NCI-H82 (cell line): ENCODE measurements at regions not wholly inside any gene's neighbourhood (a gene's known extent, or its start where the extent isn't known, plus 50 kb on each side); places are given as distances from the start of the nearest gene placed in this dataset.
A peak's percentile ranks its signal among the peaks of the same experiment; 100 is the strongest.
"Not testable (repeated sequence)": the region's sequence is repeated elsewhere in the genome, so short reads cannot be mapped to it uniquely, and the experiment has no call there.

Source experiments
- DNase-seq: peaks from one replicate; lab custom pipeline; 2025; lab: John Stamatoyannopoulos, UW

DNA sequence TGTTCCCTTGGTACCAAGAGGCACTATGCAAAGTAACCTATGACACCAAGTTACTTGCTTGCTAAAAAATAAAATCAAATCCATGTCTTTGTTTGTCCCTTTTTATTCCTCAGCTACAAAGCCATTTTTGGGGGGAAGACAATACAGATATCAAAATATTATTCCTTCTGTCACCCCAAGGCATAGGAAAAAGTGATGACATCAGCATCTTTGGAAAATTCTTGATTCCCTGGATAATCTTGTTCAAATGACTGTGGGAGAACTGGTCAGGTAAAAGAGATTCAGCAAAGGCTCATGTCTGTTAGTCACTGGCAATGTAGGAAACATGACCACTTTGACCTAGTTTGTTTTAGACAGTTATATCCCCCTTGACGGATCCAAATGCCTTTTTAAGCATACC, 373.1 kb downstream of the MAT2B start:
- no peak for DNase-seq

DNA sequence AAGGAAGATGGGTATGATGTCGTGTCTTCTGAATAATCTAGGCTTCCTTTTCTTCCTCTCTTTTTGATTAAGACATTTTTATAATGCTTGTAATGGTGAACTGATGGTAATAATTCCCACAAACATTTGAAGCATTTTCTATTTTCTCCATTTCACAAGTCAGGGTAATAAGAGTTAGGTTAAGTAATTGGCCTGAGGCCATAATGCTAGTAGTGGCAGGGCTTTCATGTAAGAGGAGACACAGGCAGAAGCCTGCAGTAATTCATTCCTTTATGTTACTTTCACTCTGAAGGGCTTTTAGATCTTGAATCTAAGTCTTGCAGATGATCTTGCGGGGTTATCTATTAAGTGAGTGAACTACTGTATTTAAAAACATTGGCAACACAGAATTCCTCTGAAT, 374.9 kb downstream of the MAT2B start:
- no peak for DNase-seq

DNA sequence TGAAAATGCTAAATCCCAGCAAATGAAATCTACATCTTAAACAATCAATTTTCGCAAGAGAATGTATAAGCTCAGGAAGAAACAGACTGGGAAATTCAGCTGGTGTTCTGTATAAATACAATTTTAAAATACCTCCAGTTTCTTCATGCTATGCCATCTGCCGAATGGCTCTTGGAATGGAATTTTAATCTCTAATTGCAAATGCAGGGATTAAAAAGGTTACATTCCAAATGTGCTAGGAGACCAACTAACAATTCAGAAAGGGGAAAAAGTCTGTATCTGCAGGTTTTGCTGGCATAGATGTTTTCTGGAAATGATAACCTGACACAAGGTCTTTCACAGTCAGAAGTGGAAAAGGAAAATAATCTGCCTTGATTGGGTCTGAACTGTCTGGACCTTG, 379.7 kb downstream of the MAT2B start:
- DNase-seq: peak; percentile 40

DNA sequence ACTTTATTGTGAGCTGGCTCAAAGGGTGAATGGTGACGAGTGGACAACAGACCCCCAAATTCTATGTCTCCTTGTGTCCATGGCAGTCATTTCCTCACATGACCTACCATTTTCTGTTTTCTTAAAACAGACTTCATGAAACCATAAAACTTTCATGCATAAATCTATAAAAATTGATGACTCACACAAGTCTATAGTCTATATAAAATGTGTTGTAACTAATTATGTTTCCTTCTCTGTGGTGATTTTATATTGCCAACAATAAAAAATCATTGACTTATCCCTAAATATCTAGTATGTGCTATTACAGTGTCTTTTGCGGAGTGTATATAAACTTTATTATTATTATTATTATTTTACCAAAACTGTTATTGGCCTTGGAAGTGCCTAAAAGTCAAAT, 382.4 kb downstream of the MAT2B start:
- DNase-seq: no peak

DNA sequence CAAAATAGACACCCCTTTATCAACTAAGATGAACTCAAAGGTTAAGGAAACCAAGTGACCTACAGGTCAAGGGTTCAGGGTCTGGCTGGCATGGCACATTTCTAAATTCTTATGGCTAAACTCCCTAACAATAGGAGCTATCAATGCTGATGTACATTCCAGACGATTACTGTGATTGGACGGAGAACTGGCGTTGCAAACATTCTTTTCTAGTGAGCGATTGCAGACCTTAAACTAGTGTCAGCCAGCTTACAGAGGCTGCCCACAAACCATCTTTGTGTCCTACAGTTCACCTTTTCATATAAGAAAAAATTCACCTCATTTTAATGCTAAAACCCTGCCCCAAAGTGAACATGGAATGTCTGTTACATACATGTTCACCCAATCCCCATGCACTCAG, 382.9 kb downstream of the MAT2B start:
- DNase-seq: no peak

DNA sequence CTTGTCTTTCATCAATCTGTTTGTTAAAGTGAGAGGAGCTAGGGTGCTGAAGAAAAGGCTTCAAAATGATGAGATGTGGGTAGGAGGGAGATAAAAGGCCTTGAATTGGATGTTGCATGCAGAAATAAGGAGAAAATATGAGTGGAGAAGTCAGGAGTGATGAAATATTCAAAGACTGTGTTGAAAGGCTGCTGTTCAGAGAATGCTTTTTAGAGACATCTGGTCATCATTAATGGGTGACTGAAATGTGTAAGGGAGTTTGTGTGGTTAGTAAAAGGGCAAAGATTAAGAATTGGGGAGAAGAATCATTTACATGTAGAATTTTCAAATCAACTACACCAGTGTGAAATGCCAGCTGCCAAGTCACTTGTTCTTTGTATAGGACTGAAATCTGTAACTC, 383.9 kb downstream of the MAT2B start:
- DNase-seq: no peak

DNA sequence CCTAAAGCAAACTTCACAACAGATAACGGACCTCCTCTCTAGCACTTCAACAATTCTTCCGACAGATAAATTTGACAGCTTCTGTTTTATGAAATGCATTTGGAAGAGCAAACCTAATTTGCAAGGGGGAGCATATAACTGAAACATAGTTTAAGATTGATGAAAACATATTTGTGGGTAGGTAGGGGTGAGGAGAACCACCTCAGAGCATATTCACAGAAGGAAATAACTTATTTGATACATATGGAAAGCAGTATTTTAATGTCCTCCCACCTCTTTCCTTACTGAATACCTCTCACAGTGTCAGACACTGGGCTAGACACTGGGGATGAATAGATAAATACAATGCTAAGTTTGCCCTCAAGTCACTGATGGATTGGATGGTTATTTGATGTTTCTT, 384.8 kb downstream of the MAT2B start:
- no peak for DNase-seq

DNA sequence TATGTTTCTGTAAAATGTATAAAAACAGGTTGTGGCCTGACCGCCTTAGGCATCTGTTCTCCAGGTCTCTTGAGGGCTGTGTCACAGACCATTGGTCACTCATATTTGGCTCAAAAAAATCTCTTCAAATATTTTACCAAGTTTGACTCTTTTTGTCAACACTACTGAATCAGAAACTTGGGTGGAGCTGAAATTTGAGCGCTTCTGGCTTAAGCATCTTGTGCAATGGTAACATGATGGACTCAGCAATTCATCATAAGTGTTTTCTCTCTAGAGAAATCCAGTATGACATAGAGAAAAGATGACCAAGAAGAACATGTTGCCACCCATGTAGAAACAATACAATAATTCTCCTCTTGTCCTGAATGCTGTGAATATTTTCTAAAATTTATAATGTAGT, 387.9 kb downstream of the MAT2B start:
- no peak for DNase-seq

DNA sequence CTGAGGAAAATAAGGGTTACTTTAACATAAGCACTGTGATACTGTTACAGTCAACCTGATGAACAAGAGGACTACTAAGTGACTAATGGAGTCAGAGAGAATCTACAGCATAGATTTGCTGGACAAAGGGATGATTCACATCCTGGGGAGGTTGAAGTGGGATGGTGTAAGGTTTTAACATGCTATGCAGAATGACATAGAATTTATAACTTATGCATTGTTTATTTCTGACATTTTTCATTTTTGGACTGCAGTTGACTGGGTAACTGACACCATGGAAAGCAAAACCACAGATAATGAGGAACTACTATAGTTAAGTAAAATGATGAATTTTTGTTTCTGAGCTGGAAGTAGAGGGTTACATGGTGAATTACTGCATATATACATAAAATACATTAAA, 389.2 kb downstream of the MAT2B start:
- DNase-seq: no peak

DNA sequence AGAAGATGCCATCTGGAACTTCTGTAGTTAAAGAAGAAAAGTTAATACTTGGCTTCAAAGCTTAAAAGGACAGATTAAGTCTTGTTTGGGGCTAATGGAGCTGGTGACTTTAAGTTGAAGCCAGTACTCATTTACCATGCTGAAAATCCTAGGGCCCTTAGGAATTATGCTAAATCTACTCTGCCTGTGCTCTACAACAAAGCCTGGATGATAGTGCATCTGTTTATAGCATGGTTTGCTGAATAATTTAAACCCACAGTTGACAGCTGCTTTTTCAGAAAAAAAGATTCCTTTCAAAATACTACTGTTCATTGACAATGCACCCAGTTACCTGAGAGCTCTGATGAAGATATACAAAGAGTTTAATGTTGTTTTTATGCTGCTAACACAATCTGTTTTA, 393.5 kb downstream of the MAT2B start:
- DNase-seq: no peak

DNA sequence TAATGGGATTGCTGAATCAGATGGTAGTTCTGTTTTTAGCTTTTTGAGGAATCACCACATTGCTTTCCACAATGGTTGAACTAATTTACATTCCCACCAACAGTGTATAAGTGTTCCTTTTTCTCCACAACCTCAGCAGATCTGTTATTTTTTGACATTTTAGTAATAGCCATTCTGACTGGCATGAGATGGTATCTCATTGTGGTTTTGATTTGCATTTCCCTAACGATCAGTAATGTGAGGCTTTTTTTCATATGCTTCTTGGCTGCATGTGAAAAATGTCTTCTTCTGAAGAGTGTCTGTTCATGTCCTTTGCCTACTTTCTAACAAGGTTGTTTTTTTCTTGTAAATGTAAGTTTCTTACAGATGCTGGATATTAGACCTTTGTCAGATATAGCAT, 402.4 kb downstream of the MAT2B start:
- not testable (repeated sequence) for DNase-seq

DNA sequence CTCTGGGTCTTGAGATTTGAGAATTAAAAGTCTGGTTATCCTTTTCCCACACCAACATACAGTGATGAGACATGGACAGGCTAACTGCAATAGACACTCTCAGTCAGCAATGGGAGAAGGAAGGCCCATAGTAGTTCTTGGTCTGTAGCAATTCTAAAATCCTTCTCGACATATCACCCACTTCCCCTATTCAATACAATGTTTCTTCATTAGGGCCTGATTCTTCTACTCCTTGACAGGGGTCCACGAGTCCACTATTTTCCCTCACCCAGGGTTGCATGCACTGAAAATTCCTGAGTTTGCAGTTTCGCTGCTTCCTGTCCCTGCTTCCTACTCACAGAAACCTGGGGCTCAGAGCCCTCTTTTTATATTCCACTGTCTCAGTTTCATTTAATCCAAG, 402.8 kb downstream of the MAT2B start:
- DNase-seq: no peak

DNA sequence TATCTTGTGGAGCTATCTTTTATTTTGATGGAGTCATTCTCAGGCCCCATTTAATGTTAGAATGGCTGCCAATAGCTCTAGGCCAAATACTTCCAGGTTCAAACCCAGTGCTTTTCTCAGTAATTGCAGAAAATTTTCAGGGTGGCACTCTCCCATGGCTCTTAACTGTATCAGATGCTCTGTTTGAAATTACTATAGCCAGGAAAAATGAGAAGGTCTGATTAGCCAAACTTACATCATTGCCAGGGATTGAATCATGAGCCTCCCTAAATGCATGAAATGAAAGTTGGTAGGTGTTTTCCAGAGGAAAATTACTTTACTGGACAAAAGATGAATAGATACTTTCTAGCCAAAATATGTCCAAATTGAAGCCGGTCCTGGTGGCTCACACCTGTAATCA, 404.8 kb downstream of the MAT2B start:
- no peak for DNase-seq

DNA sequence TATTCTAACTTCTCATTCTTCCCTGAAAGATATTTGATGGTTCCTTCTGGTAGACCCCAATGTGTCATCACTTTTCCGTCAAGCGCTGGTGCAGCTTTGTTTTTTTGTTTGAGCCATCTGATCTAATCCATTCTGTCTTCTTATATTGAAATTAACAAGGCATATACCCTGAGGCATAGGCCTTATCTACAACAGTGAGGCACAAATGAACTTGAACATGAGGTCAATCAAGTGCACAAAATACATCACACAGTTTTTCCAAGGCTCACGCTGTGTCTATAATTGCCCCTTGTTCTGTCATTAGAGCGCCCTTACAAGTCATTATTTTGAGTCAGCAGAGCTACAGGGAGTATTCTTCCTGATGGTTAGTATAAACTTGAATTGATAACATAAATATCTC, 406.6 kb downstream of the MAT2B start:
- DNase-seq: no peak

DNA sequence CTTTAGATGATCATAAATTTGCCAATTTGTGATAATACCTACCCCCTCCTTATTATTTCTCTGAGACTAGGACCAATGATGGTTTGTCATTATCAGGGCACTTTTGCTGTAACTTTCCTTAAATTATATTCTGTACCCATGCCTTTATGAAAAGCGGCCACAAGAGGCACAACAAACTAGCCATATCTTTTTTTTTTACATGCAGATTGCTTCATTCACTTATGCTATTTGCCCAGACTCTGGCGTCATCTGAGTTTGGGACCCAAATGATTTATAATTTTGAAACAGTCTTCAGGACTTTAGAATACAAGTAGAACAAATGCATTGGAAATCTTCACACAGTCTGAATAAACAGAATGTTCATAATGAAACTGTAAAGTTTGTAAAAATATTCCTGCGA, 408.1 kb downstream of the MAT2B start:
- DNase-seq: no peak

DNA sequence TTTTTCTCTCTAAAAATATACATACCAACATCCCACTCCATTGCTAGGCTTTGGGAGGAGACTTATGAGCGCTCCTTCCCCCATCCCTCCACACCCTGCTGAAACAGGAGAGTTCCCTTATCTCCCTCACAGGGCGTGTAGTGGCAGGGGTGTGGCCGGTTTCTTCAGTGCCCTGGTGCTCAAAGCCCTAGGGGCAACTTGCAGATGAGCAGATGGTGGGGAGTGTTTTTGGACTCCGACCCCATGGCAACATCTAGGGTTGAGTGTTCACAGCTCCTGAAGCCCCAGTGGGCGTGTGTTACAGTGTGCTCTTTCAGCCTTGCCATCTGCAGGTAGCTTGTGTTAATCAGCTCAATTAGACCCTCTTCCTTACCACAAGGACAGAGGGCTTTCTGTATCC, 409.5 kb downstream of the MAT2B start:
- peak; percentile 89 for DNase-seq

DNA sequence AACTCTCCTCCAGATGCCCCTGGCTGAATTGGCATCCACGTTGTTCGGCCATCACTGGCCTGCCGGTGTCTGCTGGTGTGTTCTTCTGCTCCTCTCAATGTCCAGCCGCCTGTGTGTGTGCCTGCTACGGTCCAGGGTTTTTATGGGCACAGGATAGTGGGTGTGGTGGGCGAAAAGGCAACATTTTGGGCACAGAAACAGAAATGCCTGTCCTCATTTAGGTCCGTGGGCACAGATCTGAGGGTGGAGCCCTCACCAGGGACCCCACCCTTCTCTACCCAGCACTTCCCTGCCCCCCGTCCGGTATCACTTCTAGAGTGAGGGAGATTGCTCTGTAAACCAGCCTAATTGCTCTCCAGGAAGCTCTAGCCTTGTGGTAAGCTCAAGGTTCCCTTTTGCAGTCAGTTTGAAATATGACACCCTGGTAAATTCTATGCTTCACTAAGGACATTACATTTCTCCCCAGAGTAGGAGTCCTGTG, 410.1 kb downstream of the MAT2B start:
- peak; percentile 25 for DNase-seq

DNA sequence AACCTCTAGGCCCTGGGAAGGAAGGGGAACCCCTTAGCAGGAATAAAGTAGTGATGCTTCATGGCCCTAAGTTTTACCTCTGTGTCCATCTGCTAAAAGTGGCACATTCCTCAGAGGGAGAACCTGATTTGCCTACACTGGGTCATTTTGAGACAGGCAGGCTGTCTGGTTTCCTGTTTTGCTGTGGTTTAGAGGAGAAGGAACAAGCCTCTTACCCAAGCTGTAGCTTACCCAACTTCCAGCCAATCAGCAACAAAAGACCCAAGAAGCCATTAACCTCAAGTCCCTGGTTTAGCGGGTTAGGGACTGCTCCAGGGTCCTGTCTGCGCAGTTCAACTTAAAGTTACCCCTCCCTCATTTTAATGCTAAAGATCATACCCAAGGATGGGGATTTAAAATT, 411.0 kb downstream of the MAT2B start:
- no peak for DNase-seq

DNA sequence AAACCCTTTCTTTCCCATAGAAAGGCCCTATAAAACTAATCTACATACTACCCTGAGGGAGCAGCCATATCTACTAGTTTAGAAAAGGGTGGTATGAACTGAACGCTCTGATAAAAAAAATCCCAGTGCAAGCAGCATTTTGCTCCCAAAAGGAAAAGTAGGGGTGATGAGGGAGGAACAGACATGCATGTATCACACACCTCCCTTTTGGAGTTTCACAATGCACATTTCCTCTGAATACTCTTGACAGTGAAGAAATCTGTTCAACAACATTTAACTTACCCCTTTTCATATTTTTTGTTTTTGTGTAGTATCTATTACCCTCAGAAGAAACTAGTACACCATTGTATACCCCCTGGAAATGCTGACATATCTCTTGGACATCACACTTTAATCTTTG, 411.4 kb downstream of the MAT2B start:
- no peak for DNase-seq

DNA sequence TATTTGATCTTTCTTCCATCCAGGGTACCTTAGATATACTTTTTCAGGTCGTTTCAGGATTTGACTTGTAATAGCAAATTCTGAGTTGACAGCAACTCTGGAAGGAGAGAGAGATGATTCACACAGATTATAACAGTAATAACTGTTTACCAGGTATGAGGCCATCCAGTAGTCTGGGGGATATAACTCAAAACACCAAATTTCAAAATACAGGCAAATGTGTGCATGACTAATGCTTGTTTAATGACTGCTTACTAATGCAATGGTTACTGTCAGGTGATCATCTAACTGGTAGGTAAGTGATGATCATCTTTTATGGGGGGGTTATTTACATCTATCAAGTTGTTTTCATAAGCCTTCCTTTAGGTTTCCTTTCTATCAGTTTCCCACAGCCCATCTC, 412.3 kb downstream of the MAT2B start:
- no peak for DNase-seq

DNA sequence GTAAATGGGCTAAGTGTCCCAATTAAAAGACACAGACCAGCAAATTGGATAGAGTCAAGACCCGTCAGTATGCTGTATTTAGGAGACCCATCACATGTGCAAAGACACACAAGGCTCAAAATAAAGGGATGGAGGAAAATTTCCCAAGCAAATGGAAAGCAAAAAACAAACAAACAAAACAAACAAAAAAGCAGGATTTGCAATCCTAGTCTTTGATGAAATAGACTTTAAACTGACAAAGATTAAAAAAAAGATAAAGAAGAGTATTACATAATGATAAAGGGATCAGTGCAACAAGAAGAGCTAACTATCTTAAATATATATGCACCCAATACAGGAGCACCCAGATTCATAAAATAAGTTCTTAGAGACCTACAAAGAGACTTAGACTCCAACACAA, 429.6 kb downstream of the MAT2B start:
- not testable (repeated sequence) for DNase-seq

DNA sequence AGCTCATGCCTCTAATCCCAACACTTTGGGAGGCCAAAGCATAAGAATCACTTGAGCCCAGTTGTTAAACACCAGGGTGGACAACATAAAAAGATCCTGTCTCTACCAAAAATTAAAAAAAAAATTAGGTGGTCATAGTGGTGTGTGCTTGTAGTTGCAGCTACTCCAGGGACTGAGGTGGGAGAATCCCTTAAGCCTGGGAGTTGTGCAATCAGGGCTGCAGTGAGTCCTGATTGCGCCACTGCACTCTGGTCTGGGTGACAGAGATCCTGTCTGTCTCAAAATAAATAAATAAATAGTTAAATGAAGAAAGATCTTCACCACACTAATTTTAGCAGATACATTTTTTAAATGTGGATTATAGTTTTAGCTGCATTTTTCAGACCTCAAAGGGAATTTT, 433.2 kb downstream of the MAT2B start:
- no peak for DNase-seq

DNA sequence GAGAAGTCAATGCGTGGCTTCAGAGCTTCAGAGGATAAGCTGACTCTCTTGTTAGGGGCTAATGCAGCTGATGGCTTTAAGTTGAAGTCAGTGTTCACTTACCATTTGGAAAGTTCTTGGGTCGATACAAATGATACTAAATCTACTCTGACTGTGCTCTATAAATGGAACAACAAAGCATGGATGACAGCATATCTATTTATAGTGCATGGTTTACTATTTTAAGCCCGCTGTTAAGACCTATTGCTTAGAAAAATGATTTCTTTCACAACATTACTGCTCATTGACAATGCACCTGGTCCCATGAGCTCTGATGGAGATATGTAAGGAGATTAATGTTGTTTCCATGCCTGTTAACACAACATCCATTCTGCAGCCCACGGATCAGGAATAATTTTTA, 435.7 kb downstream of the MAT2B start:
- no peak for DNase-seq

DNA sequence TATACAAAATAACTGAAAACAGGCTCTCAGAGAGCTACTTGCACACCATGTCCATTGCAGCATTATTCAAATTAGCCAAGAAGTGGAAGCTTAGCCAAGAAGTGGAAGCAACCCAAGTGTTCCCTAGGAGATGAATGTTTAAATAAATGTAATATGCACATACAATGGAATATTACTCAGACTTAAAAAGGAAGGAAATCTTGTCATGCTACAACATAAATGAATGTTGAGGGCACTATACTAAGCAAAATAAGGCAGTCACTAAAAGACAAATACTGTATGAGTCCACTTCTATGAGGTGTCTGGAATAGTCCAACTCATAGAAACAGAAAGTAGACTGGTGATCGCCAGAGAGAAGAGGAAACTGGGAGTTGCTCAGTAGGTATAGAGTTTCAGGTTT, 438.1 kb downstream of the MAT2B start:
- DNase-seq: no peak

DNA sequence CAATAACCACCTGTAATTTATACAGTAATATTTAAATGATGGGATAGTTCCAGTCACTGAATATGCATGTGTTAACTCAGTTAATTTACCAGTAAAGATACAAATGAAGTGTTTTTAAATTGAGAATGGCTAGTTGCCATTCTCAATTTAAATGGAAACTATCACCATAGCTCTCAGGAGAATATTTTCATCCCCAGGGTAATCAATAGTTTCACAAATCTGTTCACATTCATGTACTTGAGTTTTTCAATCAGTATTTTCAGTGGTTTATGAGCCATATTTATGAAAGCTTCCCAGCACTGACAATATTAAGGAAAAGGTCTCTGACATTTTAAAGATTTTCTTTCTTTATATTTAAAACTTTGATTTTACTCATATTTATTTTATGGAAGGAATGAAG, 439.3 kb downstream of the MAT2B start:
- no peak for DNase-seq
